ENCODE measurements at regions not wholly inside any gene's neighbourhood (a gene's known extent, or its start where the extent isn't known, plus 50 kb on each side); places are given as distances from the start of the nearest gene placed in this dataset.

DNA sequence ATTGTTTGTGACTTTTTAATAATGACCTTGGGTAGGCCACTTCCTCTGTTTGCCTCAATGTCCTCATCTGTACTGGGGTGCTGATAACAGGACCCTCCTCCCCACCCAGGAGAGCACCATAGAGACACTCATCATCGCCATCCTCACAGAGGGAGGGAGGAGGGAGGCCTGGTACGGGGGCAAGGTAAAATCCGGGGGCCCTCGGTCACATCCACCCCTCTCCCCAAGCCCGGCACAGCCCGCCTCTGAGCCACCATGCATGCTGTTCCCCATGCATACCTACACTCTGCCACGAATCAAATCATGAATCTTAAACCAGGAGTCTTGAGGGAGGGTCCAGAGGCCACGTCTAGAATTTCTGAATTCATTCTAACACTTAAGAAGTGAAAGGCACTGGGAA lies 74.9 kb upstream of the IQSEC1 start:
- TF ChIP-seq, protein P1, sequence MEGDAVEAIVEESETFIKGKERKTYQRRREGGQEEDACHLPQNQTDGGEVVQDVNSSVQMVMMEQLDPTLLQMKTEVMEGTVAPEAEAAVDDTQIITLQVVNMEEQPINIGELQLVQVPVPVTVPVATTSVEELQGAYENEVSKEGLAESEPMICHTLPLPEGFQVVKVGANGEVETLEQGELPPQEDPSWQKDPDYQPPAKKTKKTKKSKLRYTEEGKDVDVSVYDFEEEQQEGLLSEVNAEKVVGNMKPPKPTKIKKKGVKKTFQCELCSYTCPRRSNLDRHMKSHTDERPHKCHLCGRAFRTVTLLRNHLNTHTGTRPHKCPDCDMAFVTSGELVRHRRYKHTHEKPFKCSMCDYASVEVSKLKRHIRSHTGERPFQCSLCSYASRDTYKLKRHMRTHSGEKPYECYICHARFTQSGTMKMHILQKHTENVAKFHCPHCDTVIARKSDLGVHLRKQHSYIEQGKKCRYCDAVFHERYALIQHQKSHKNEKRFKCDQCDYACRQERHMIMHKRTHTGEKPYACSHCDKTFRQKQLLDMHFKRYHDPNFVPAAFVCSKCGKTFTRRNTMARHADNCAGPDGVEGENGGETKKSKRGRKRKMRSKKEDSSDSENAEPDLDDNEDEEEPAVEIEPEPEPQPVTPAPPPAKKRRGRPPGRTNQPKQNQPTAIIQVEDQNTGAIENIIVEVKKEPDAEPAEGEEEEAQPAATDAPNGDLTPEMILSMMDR (IDR thresholded peaks at IDR 0.05; ENCODE audit: low read depth, low read length, poor library complexity, severe bottlenecking), result no peak
- no peak for TF ChIP-seq EZH2phosphoT487 (IDR thresholded peaks at IDR 0.05; ENCODE audit: borderline replicate concordance, low read length)
